Activated T-cell treated with anti-CD3 and anti-CD28 coated beads, Interleukin-2, amount 50 U/mL, for 24 hours (primary cell): ENCODE measurements at regions not wholly inside any gene's neighbourhood (a gene's known extent, or its start where the extent isn't known, plus 50 kb on each side); places are given as distances from the start of the nearest gene placed in this dataset.
A peak's percentile ranks its signal among the peaks of the same experiment; 100 is the strongest.
"Not testable (repeated sequence)": the region's sequence is repeated elsewhere in the genome, so short reads cannot be mapped to it uniquely, and the experiment has no call there.

Experiments used
- DNase-seq: peaks from one replicate; pipeline ENCODE4 v3.0.0-alpha.2; 2020
- H3K27ac Mint-ChIP-seq: 2 replicates; pipeline ENCODE4 v1.8.0; 2020; ENCODE audit warnings: mild to moderate bottlenecking, mixed read lengths
- H3K27me3 Mint-ChIP-seq: 2 replicates; pipeline ENCODE4 v1.8.0; 2020; ENCODE audit warnings: mixed read lengths
- H3K36me3 Mint-ChIP-seq: 2 replicates; pipeline ENCODE4 v1.8.0; 2020; ENCODE audit warnings: low read depth, mixed read lengths
- H3K4me1 Mint-ChIP-seq: 2 replicates; pipeline ENCODE4 v1.8.0; 2020; ENCODE audit warnings: low read depth, mixed read lengths
- H3K4me3 Mint-ChIP-seq: 2 replicates; pipeline ENCODE4 v1.8.0; 2020; ENCODE audit warnings: mild to moderate bottlenecking, moderate library complexity, mixed read lengths
- H3K9me3 Mint-ChIP-seq: 2 replicates; pipeline ENCODE4 v1.8.0; 2020; ENCODE audit warnings: mixed read lengths

DNA sequence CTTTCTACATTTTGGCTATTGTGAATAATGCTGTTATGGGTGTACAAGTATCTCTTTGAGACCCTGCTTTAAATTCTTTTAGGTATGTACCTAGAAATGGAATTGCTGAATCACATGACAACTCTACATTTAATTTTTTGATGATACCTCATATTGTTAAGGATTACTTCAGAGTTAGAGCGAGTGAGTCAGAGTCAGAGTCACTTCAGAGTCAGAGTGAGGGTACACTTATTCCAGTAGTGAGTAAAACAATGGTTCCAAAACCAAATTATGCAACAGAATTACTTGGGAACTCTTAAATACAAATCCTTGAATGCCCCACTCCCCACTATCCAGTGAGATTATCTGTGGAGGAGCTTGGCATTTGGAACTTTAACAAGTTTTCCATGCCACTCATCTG, 50.3 kb upstream of the SNRK start:
- Mint-ChIP-seq H3K36me3 (no peaks in the 10 kb centered on the region), H3K27me3 (no peaks in the 10 kb centered on the region), H3K27ac (no peak overlapping the region), H3K9me3 (peaks cover 4% of the 10 kb centered on the region), H3K4me1 (peaks cover 38% of the 10 kb centered on the region), H3K4me3 (no peak overlapping the region)
- no peak for DNase-seq

DNA sequence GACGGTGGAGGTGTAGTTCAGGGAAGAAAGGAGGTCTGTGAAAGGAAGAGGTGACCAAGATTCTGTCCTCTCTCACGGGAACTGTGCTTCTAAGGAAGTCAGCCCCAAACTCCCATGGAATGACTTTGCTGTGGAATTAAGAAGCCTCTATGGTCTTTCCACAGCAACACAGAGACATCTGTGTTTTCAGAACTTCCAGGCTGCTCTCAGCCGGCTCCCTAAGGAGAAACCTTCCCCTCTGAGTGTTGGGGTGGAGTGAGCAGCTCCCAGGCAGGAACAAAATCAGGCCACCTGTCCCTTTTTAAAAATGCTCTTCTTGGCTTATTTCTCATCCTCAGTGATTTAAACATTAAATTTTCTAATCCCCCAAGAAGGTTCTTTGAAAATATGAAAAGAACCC, 53.3 kb upstream of the SNRK start:
- H3K9me3 Mint-ChIP-seq, result peaks cover 3% of the 10 kb centered on the region
- H3K27me3 Mint-ChIP-seq, result no peaks in the 10 kb centered on the region
- H3K4me3 Mint-ChIP-seq, result no peak overlapping the region
- no peak for DNase-seq
- peaks cover 1% of the 10 kb centered on the region for H3K36me3 Mint-ChIP-seq
- peaks cover 29% of the 10 kb centered on the region for H3K4me1 Mint-ChIP-seq
- no peak overlapping the region for H3K27ac Mint-ChIP-seq

DNA sequence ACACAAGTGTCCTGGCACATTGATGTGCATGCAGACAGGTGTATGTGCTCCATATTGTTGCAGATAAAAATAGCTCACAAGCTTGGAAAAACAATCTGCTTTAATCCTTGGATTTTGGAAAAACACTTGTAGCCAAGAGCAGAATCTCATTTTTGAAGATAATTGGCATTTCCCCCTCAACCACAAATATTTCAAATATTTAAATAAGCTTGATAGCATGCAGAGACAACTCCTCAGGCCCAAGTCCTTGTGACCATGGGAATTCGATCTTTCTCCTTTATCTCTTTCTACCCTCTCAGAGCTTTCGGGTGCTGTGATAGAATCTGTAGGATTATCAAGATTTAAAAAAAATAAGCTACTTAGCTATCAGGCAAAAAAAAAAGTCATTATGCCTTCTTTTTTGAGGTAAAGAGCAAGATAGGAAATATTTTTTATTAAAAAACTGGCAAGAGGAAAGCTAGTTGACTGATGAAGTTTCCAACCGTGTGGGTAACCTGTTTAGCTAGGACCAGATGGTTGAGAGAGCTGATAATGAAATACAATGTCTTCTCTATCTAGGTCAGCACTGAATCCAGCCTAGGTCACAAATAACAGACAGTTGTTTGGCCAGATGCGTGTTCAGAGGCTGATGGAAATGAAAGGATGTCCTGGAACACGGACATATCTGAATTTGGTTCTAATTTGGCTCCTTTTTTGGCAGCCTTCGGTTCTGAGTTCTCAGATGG, 54.9 kb upstream of the SNRK start:
- Mint-ChIP-seq H3K4me3 (no peak overlapping the region), H3K36me3 (peaks cover 11% of the 10 kb centered on the region), H3K9me3 (peaks cover 16% of the 10 kb centered on the region), H3K4me1 (peaks cover 24% of the 10 kb centered on the region), H3K27me3 (no peaks in the 10 kb centered on the region), H3K27ac (no peak overlapping the region)
- DNase-seq, result no peak

DNA sequence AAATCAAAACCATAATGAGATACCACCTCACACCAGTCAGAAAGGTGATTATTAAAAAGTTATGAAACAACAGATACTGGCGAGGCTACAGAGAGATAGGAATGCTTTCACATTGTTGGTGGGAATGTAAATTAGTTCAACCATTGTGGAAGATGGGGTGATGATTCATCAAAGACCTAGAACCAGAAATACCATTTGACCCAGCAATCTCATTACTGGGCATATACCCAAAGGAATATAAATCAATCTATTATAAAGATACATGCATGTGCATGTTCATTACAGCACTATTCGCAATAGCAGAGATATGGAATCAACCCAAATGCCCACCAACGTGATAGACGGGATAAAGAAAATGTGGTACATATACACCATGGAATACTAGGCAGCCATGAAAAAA, 56.5 kb upstream of the SNRK start:
- not testable (repeated sequence) for H3K27ac Mint-ChIP-seq, H3K4me3 Mint-ChIP-seq, DNase-seq, H3K27me3 Mint-ChIP-seq
- Mint-ChIP-seq H3K36me3 (peaks cover 11% of the 10 kb centered on the region), H3K4me1 (peaks cover 20% of the 10 kb centered on the region), H3K9me3 (peaks cover 16% of the 10 kb centered on the region)

DNA sequence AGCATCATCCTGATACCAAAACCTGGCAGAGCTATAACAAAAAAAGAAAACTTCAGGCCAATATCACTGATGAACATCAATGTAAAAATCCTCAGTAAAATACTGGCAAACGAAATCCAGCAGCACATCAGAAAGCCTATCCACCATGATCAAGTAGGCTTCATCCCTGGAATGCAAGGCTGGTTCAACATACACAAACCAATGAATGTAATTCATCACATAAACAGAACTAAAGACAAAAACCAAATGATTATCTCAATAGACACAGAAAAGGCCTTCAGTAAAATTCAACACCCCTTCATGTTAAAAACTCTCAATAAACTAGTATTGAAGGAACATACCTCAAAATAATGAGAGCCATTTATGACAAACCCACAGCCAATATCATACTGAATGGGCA, 58.7 kb upstream of the SNRK start:
- not testable (repeated sequence) for H3K27me3 Mint-ChIP-seq, H3K27ac Mint-ChIP-seq, H3K4me3 Mint-ChIP-seq, DNase-seq
- Mint-ChIP-seq H3K9me3 (peaks cover 16% of the 10 kb centered on the region), H3K36me3 (peaks cover 11% of the 10 kb centered on the region), H3K4me1 (peaks cover 24% of the 10 kb centered on the region)

DNA sequence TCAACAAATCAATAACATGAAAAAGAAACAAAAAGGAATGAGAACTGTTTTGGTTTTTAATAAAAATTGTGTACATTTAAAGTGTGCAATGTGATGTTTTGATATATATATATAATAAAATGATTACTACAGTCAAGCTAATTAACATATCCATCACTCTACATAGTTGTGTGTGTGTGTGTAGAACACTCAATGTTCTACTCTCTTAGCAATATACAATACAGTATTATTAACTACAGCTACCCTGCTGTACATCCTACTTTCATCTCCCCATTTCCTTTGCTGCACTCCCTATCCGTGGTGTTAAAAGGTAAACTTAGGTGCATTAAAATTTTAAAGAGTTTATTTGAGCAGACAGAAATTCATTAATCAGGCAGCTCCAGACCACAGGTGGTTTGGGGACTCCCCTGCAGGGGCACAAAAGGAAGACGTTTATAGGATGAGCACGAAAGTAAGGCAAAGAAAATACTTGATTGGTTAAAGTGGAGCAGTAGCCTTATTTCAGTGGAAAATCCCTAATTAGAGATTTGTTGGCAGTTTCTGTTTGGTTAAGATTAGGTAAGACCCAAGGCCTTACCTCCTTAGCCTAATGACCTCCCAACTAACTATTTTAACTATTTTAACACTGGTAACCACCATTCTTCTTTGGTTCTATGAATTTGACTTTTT, 61.8 kb upstream of the SNRK start:
- H3K27ac Mint-ChIP-seq, result no peak overlapping the region

DNA sequence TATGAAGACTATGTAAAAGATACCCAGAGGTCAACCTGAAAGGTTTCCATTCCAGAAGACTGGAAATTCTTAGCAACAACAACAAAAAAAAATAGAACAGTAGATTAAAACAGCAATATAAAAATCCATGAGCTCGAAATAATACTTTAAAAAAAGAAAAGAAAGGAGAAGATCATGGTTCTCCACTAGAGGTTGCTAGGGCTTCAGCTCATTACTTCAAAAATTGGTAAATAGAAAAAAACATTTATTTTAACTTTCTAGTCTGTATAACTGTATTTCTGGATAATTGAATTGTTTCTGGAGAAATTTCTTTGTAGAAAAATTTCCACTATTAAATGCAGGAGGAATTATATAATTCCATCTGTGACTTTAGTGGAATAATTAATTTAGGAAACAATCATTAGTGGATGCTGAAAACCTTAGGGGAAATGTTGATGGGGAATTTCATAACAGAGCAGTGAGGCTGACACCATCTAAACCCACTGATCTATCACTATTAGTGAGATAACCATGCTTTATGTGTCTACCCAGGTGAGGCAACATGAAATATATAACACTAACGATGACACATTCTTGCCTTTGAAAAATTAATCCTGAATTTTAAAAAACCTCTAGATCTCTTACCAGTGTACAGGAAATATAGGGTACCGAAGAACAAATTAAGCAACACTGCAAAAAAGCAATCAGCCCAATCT, 62.5 kb upstream of the SNRK start:
- H3K4me1 Mint-ChIP-seq, result peaks cover 52% of the 10 kb centered on the region
- no peak for DNase-seq
- peaks cover 16% of the 10 kb centered on the region for H3K9me3 Mint-ChIP-seq
- H3K36me3 Mint-ChIP-seq, result peaks cover 11% of the 10 kb centered on the region
- H3K4me3 Mint-ChIP-seq, result no peak overlapping the region
- no peaks in the 10 kb centered on the region for H3K27me3 Mint-ChIP-seq
- no peak overlapping the region for H3K27ac Mint-ChIP-seq

More for the DNA sequence above, 61.8 kb upstream of the SNRK start:
- peaks cover 16% of the 10 kb centered on the region for H3K9me3 Mint-ChIP-seq
- H3K27me3 Mint-ChIP-seq, result no peaks in the 10 kb centered on the region
- peaks cover 50% of the 10 kb centered on the region for H3K4me1 Mint-ChIP-seq
- peaks cover 11% of the 10 kb centered on the region for H3K36me3 Mint-ChIP-seq
- no peak for DNase-seq
- no peak overlapping the region for H3K4me3 Mint-ChIP-seq

DNA sequence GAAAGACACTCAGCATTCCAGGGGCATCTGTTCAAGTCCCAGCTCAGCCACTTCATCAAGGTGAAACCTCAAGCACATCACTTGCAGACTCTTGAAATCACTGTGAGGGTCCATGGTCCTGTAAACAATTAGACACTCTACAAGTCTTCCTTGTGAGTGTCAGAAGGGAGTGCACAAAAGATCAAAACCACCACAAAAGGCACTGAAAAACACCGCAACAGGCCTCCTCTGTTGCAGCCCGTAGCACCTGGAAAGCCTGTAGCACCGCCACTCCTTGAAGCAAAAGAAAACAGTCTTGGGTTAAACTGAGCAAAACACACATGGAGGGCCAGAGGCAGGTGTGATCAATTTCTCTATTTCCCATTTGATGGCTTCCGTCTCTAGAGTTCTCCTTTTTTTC, 63.8 kb upstream of the SNRK start:
- DNase-seq, result no peak
- peaks cover 9% of the 10 kb centered on the region for H3K9me3 Mint-ChIP-seq
- peaks cover 64% of the 10 kb centered on the region for H3K4me1 Mint-ChIP-seq
- no peak overlapping the region for H3K4me3 Mint-ChIP-seq
- no peaks in the 10 kb centered on the region for H3K27me3 Mint-ChIP-seq
- peak overlapping the region; percentile 24 for H3K27ac Mint-ChIP-seq
- peaks cover 5% of the 10 kb centered on the region for H3K36me3 Mint-ChIP-seq

DNA sequence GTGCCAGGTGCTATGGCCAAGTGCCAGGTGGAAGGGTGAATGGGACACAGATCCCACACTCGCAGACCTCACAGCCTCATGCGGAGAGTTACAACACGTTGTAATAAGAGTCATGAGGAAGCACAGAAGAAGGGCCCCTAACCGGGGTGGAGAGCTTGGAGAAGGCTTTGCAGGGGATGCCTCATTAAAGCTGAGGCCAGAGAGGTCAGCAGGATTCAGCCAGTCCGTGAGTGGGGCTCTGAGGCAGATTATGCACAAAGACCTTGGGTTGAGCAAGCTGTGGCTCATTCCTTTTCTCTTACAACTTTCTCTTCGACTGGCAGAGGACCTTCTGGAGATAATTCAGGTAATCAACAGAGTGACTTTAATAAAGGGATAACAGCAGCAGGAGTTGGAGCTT, 65.3 kb upstream of the SNRK start:
- Mint-ChIP-seq H3K4me3 (no peak overlapping the region), H3K9me3 (no peaks in the 10 kb centered on the region), H3K27me3 (no peaks in the 10 kb centered on the region), H3K27ac (no peak overlapping the region), H3K4me1 (peaks cover 77% of the 10 kb centered on the region), H3K36me3 (no peaks in the 10 kb centered on the region)
- no peak for DNase-seq

DNA sequence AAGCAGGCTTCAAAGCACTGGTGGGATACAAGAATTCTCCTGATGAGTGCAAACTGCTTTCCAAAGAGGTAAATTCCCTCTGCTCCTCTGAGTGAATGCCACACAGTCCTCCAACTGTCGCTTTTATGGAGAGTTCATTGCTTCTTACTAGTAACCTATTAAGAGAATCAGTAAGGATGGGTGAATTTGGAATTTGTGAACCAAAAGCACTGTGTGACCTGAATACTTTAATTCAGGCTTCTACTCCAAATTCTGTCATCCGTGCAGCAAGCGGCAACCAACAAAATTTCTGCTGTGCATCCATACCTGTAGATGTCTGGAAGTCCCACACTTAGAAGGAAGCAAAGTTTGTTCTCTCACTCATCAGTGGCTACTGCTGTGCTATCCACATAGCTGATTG, 66.7 kb upstream of the SNRK start:
- H3K4me3 Mint-ChIP-seq, result no peak overlapping the region
- no peaks in the 10 kb centered on the region for H3K27me3 Mint-ChIP-seq
- DNase-seq, result no peak
- H3K9me3 Mint-ChIP-seq, result no peaks in the 10 kb centered on the region
- no peak overlapping the region for H3K27ac Mint-ChIP-seq
- peaks cover 78% of the 10 kb centered on the region for H3K4me1 Mint-ChIP-seq
- H3K36me3 Mint-ChIP-seq, result no peaks in the 10 kb centered on the region

DNA sequence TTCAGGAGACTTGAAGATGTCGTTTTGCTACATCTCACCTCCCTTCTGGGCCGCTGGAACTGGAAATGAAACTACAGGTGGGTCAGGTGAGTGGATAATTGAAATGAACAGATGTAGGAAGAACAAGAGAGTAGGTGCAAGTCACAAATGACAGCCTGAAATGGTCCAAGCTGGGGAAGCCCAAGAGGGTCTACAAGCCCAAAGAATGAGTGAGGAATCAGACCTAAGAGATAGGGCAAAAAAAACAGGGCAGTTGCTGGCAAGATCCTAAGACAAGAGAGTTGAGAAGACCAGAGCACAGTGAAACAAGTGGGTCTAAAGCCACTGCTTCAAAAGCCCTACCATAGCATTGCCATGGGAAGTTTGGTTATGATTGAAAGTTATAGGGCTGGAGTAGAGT, 67.4 kb upstream of the SNRK start:
- DNase-seq, result no peak
- Mint-ChIP-seq H3K36me3 (no peaks in the 10 kb centered on the region), H3K4me1 (peaks cover 73% of the 10 kb centered on the region), H3K27ac (no peak overlapping the region), H3K4me3 (no peak overlapping the region), H3K27me3 (no peaks in the 10 kb centered on the region), H3K9me3 (no peaks in the 10 kb centered on the region)

DNA sequence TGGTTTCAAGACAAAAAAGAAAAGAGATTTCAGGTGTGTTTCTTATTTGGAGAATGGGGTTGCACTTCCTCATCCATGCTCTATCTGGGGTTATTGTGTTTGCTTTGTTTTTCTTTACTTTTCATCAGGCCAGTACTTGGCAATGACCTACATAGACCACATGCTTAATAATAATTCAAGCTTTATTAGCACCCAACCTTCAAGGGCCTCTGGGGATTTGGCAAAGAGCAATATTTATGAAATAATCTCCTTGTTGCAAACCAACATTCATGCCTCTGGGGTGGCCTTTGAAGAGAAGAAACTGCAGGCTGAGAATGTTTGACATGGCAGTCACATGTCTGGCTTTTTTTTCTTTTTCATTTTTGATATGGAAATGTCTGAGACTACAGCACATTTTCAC, 68.2 kb upstream of the SNRK start:
- no peak for DNase-seq
- Mint-ChIP-seq H3K36me3 (no peaks in the 10 kb centered on the region), H3K9me3 (no peaks in the 10 kb centered on the region), H3K4me1 (peaks cover 67% of the 10 kb centered on the region), H3K27me3 (no peaks in the 10 kb centered on the region), H3K27ac (no peak overlapping the region), H3K4me3 (no peak overlapping the region)

DNA sequence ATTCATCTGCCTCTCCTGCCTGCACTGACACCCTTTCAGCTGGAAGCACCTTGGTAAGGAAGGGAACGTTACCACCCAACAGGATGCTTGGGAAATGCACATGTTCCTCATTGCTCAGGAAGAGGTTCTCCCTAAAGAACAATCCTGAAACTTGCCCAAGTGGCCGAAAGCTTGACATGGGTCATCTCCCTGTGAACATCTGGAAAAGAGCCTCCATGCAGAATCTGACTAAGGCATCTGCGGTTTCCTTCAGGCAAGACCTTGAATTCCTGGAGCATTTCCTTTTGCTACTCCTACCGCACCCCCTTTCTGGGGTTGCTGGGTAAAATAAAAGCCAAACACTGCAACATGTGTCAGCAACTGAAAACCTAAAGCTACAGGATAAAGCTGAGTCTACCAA, 68.7 kb upstream of the SNRK start:
- H3K27me3 Mint-ChIP-seq, result no peaks in the 10 kb centered on the region
- peaks cover 62% of the 10 kb centered on the region for H3K4me1 Mint-ChIP-seq
- H3K4me3 Mint-ChIP-seq, result no peak overlapping the region
- no peaks in the 10 kb centered on the region for H3K36me3 Mint-ChIP-seq
- H3K27ac Mint-ChIP-seq, result peak overlapping the region; percentile 8
- DNase-seq, result no peak
- H3K9me3 Mint-ChIP-seq, result no peaks in the 10 kb centered on the region

DNA sequence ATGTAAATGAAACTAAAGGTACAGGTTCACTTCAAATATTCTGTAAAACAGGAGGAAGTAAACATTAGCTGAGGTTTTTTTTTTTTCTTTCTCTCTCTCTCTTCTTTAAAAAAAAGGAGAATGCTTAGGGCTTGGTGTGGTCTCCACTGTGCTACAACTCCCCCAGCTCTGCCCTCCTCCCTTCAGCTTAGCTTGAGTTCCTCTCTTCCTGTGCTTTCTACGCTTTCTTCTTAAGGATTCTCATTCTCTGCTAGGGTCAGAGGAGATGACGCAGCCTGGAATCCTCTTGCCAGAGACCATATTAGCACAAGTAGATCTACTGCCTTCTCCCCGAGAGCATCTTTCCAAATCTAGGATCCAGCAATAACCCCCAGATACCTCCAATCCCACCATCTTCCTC, 69.1 kb upstream of the SNRK start:
- no peak for DNase-seq
- H3K27ac Mint-ChIP-seq, result peak overlapping the region; percentile 8
- H3K36me3 Mint-ChIP-seq, result no peaks in the 10 kb centered on the region
- H3K4me3 Mint-ChIP-seq, result no peak overlapping the region
- no peaks in the 10 kb centered on the region for H3K9me3 Mint-ChIP-seq
- H3K4me1 Mint-ChIP-seq, result peaks cover 58% of the 10 kb centered on the region
- H3K27me3 Mint-ChIP-seq, result no peaks in the 10 kb centered on the region

DNA sequence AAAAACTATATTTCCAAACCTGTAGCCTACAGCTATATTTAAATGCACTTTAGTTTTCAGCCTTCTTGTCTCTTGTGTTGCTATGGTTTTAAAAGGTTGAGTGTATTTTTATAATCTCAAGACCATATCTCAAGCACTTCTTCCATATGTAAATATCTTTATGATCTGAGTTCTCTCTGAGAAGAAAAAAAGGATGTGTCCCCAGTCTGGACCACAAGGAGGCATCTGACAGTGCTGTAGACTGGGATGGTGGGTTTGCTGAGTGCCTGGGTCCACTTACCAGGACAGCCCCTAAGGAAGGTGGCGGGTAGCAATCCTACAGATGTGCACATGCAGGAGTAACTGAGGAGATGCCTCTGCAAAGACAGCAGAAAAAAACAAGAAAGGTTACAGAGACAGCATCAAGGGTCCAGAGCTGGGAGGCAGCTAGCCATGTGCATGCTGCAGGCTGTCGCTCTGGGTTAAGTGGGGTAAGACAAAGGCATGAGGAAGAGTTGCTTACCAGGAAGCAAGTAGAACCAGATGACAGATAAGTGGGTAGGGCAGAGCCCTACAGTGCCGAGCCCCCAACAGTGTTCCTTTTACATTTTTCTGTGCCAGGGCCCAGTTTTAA, 70.6 kb upstream of the SNRK start:
- no peaks in the 10 kb centered on the region for H3K27me3 Mint-ChIP-seq
- peaks cover 44% of the 10 kb centered on the region for H3K4me1 Mint-ChIP-seq
- H3K9me3 Mint-ChIP-seq, result no peaks in the 10 kb centered on the region
- H3K27ac Mint-ChIP-seq, result no peak overlapping the region
- no peak overlapping the region for H3K4me3 Mint-ChIP-seq
- H3K36me3 Mint-ChIP-seq, result no peaks in the 10 kb centered on the region
- no peak for DNase-seq
